Left colon (tissue), 2 donors: ENCODE measurements at regions not wholly inside any gene's neighbourhood (a gene's known extent, or its start where the extent isn't known, plus 50 kb on each side); places are given as distances from the start of the nearest gene placed in this dataset.

Source experiments
- ATAC-seq: fragments of 200-7000 bp; cut with Tn5 transposase; one replicate; pipeline ENCODE4 v1.9.1; 2020; ENCODE audit warnings: mild to moderate bottlenecking, moderate library complexity
- DNase-seq, 2 donors: peaks; one replicate each; pipeline ENCODE4 v3.0.0-alpha.2; 2020
- intact Hi-C, 2 donors: fragments of 100-400 bp; cut with DNase I in 1 of 2; cut with micrococcal nuclease in 1 of 2; formaldehyde crosslinking; loops; one replicate each; pipeline versions ENCODE4 v1.11.2 to v1.14.0; 2022; cut with DNase I, micrococcal nuclease
- donor health status: DM: no; HTN: no; CAD: no.
- donor health status: DM: yes; HTN: yes; CAD: no.

- intact Hi-C loops: no loop called here
- DNase-seq (peak; percentile 71 to 84), ATAC-seq (peak; percentile 100)
Measured at GRCh38 chr14:101072945-101073597, 169.5 kb upstream of the RTL1 start.

GRCh38 chr14:101073598-101073965 lies 170.1 kb upstream of the RTL1 start:
- ATAC-seq: no peak
- intact Hi-C loops: no loop called here
- DNase-seq: no peak

GRCh38 chr14:101074196-101075024 lies 170.9 kb upstream of the RTL1 start:
- DNase-seq: peak in 1 of 2 donors; percentile 12
- intact Hi-C loops: no loop called here
- no peak for ATAC-seq

- no peak for ATAC-seq
- DNase-seq: no peak
- intact Hi-C loops: no loop called here
Measured at GRCh38 chr14:101075025-101075800, 171.7 kb upstream of the RTL1 start.

- no peak for ATAC-seq
- DNase-seq: no peak
- intact Hi-C loops: no loop called here
Measured at GRCh38 chr14:101075801-101076413, 172.4 kb upstream of the RTL1 start.

- intact Hi-C loops: no loop called here
Measured at GRCh38 chr14:101076451-101077198, 173.1 kb upstream of the RTL1 start.

GRCh38 chr14:101077481-101078074 lies 174.1 kb upstream of the RTL1 start:
- intact Hi-C loops: no loop called here
- no peak for ATAC-seq
- DNase-seq: no peak

More at GRCh38 chr14:101076451-101077198, 173.1 kb upstream of the RTL1 start:
- ATAC-seq: no peak
- no peak for DNase-seq

GRCh38 chr14:101078170-101078891 lies 174.8 kb upstream of the RTL1 start:
- DNase-seq (no peak), ATAC-seq (no peak)
- intact Hi-C loops: no loop called here

- ATAC-seq (no peak), DNase-seq (no peak)
- intact Hi-C loops: no loop called here
Measured at GRCh38 chr14:101078892-101079221, 175.3 kb upstream of the RTL1 start.

- DNase-seq: no peak
- ATAC-seq: no peak
- intact Hi-C loops: no loop called here
Measured at GRCh38 chr14:101080922-101081593, 177.5 kb upstream of the RTL1 start.

- intact Hi-C loops: no loop called here
- no peak for DNase-seq
- ATAC-seq: no peak
Measured at GRCh38 chr14:101082036-101082435, 178.5 kb upstream of the RTL1 start.

GRCh38 chr14:101082436-101083384 lies 179.2 kb upstream of the RTL1 start:
- ATAC-seq: no peak
- intact Hi-C loops: no loop called here
- no peak for DNase-seq

GRCh38 chr14:101083564-101084435 lies 180.3 kb upstream of the RTL1 start:
- intact Hi-C loops: no loop called here
- DNase-seq (peak in 1 of 2 donors; percentile 23), ATAC-seq (peak; percentile 58)

- intact Hi-C loops: no loop called here
- DNase-seq (no peak), ATAC-seq (no peak)
Measured at GRCh38 chr14:101084436-101084826, 180.9 kb upstream of the RTL1 start.

GRCh38 chr14:101086926-101087325 lies 183.4 kb upstream of the RTL1 start:
- intact Hi-C loops: no loop called here
- ATAC-seq: no peak
- no peak for DNase-seq
